ENCODE measurements at regions not wholly inside any gene's neighbourhood (a gene's known extent, or its start where the extent isn't known, plus 50 kb on each side); places are given as distances from the start of the nearest gene placed in this dataset.

- no peak for TF ChIP-seq CTCF (IDR thresholded peaks at IDR 0.05)
- no peak for TF ChIP-seq POLR2A (IDR thresholded peaks at IDR 0.05)
- no peaks in the 10 kb centered on the region for H3K27me3 ChIP-seq
- intact Hi-C loops (cut with DNase I; ENCODE audit: low total_unique reads): no loop called here
- no peak for DNase-seq
- H3K36me3 ChIP-seq: no peaks in the 10 kb centered on the region
- H3K4me1 ChIP-seq: no peaks in the 10 kb centered on the region
- no peaks in the 10 kb centered on the region for H3K9me3 ChIP-seq
- no peak overlapping the region for H3K4me3 ChIP-seq
- no peak overlapping the region for H3K27ac ChIP-seq
These were observed 177.6 kb upstream of the S100G start for GRCh38 chrX:16472345-16472744.

- no peak overlapping the region for H3K4me3 ChIP-seq
- no peak for TF ChIP-seq POLR2A (IDR thresholded peaks at IDR 0.05)
- no peak for TF ChIP-seq CTCF (IDR thresholded peaks at IDR 0.05)
- H3K9me3 ChIP-seq: no peaks in the 10 kb centered on the region
These were observed 175.4 kb upstream of the S100G start for GRCh38 chrX:16474511-16474910.

DNA sequence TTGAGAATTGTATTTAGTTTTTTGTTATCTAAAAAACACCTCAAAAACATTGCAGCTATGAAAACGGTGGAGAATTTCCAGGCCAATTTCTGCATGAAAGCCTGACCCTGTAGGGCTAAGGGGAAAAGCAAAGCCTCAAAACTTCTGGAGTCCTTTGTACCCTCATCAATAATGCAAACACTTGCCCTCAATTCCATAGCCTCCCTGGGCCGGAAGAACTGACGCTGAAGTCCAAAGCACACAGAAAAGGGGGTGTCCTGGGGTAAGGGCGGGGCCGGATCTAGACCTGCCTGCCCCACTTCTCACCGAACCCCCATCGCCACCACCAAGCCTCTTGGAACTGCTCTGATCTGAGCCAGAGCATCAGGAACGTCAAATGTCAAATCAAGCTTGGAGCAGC, 173.9 kb upstream of the S100G start:
- TF ChIP-seq CTCF (IDR thresholded peaks at IDR 0.05) (no peak), POLR2A (IDR thresholded peaks at IDR 0.05) (no peak)
- intact Hi-C loops (cut with DNase I; ENCODE audit: low total_unique reads): no loop called here
- no peak overlapping the region for H3K27ac ChIP-seq
- H3K9me3 ChIP-seq: no peaks in the 10 kb centered on the region
- H3K4me1 ChIP-seq: no peaks in the 10 kb centered on the region
- H3K4me3 ChIP-seq: no peak overlapping the region
- H3K36me3 ChIP-seq: no peaks in the 10 kb centered on the region
- no peak for DNase-seq
- no peaks in the 10 kb centered on the region for H3K27me3 ChIP-seq

More at GRCh38 chrX:16474511-16474910, 175.4 kb upstream of the S100G start:
- Histone ChIP-seq H3K27ac (no peak overlapping the region), H3K36me3 (no peaks in the 10 kb centered on the region), H3K27me3 (no peaks in the 10 kb centered on the region), H3K4me1 (no peaks in the 10 kb centered on the region)
- DNase-seq: no peak
- intact Hi-C loops (cut with DNase I; ENCODE audit: low total_unique reads): no loop called here

DNA sequence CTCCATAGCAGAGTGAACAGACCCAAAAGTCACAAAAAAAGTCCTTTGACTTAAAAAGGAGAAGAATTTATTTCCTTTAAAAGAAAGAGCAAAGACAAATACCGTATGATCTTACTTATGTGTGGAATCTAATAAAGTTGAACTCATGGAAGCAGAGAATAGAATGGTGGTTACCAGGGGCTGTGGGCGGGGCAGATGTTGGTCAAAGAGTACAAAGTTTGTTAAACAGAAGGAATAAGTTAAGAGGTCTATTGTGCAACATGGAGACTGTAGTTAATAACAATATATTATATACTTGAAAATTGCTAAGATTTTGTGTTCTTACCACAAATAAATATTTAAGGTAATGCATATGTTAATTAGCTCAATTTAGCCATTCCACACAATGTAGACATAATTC, 173.3 kb upstream of the S100G start:
- no peak for DNase-seq
- TF ChIP-seq POLR2A (IDR thresholded peaks at IDR 0.05) (no peak), CTCF (IDR thresholded peaks at IDR 0.05) (no peak)
- intact Hi-C loops (cut with DNase I; ENCODE audit: low total_unique reads): no loop called here
- Histone ChIP-seq H3K36me3 (no peaks in the 10 kb centered on the region), H3K27ac (no peak overlapping the region), H3K4me1 (no peaks in the 10 kb centered on the region), H3K9me3 (no peaks in the 10 kb centered on the region), H3K27me3 (no peaks in the 10 kb centered on the region), H3K4me3 (no peak overlapping the region)

- H3K9me3 ChIP-seq: no peaks in the 10 kb centered on the region
- intact Hi-C loops (cut with DNase I; ENCODE audit: low total_unique reads): no loop called here
- TF ChIP-seq POLR2A (IDR thresholded peaks at IDR 0.05) (no peak), CTCF (IDR thresholded peaks at IDR 0.05) (no peak)
These were observed 170.6 kb upstream of the S100G start for GRCh38 chrX:16479206-16479869.

More at GRCh38 chrX:16479206-16479869, 170.6 kb upstream of the S100G start:
- DNase-seq: no peak
- H3K4me1 ChIP-seq: no peaks in the 10 kb centered on the region
- no peak overlapping the region for H3K27ac ChIP-seq
- H3K36me3 ChIP-seq: no peaks in the 10 kb centered on the region
- H3K4me3 ChIP-seq: no peak overlapping the region
- H3K27me3 ChIP-seq: no peaks in the 10 kb centered on the region
